ENCODE measurements at regions not wholly inside any gene's neighbourhood (a gene's known extent, or its start where the extent isn't known, plus 50 kb on each side); places are given as distances from the start of the nearest gene placed in this dataset.

- TF ChIP-seq POLR2A (IDR thresholded peaks at IDR 0.05) (no peak), CTCF (IDR thresholded peaks at IDR 0.05) (no peak)
Observed at GRCh38 chr6:159480471-159480870, 212.6 kb downstream of the SOD2 start.
